Stromal cell of bone marrow (primary cell): ENCODE measurements at regions not wholly inside any gene's neighbourhood (a gene's known extent, or its start where the extent isn't known, plus 50 kb on each side); places are given as distances from the start of the nearest gene placed in this dataset.
"Not testable (repeated sequence)": the region's sequence is repeated elsewhere in the genome, so short reads cannot be mapped to it uniquely, and the experiment has no call there.

Source experiments
- DNase-seq: peaks from one replicate; pipeline ENCODE4 v3.0.0-alpha.2; 2012; ENCODE audit warnings: low read depth

- DNase-seq: no peak
Measured at GRCh38 chr2:66103581-66103980, 331.3 kb upstream of the MEIS1 start.

DNA sequence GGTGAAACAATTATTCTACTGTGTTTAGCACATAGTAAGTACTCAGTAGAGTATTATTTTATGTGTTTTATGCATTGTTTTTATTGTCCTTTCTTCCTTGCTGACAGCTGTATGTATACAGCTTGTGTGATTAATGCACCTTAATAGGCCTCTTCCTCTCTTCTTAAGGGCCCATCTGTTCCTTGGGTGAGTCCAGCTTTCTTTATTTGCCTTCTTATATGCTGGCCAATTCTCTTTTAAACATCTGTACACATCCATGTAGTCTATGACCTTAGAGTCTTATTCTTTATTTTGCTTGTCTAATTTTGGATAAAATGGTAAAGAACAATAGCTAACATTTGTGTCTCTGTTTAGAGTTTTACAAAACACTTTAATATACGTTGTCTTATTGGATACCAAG, 333.7 kb upstream of the MEIS1 start:
- DNase-seq: no peak

- DNase-seq: no peak
Measured at GRCh38 chr2:66095820-66096345, 339.0 kb upstream of the MEIS1 start.

GRCh38 chr2:66094689-66095088, 340.2 kb upstream of the MEIS1 start:
- DNase-seq: not testable (repeated sequence)

GRCh38 chr2:66093371-66093770, 341.6 kb upstream of the MEIS1 start:
- DNase-seq: no peak

GRCh38 chr2:66084948-66085590, 349.9 kb upstream of the MEIS1 start:
- DNase-seq: no peak

DNA sequence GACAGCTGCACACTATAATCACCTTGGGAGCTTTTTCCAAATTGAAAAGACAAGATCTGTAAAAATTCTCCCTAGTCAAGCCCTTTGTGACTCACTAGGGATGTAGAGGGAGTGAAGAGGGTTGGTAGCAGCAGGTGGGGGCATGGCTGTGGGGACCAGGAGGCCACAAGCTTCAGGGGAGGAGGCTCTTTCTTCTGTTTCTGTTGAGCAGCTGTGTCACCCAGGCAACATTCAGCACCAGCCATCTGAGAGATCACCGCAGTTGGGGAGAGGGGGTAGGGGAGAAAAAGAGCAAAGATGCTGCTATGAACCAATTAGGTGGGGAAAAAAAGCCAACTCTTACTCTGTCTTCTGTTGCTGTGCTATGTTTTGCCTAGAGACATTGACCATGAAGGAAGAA, 352.3 kb upstream of the MEIS1 start:
- no peak for DNase-seq

GRCh38 chr2:66080127-66080526, 354.8 kb upstream of the MEIS1 start:
- no peak for DNase-seq

DNA sequence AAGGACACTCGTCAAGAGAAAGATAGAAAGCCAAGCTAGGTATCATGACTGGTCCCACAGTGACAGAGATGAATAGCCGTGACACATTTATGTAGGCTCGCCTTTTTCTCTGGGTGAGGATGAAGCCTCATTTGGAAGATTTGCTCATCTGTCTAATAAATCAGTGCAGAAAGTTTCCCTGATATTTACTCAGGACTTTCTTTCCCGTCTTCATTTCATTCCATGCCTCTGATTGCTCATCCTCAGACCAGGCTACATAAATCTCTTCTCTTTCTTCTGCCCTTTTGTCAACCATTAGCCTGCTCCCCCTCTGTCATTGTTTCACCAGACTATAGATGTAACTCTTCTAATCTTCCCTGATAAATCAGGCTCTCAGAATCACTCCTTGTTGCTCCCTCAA, 361.8 kb upstream of the MEIS1 start:
- DNase-seq: no peak

DNA sequence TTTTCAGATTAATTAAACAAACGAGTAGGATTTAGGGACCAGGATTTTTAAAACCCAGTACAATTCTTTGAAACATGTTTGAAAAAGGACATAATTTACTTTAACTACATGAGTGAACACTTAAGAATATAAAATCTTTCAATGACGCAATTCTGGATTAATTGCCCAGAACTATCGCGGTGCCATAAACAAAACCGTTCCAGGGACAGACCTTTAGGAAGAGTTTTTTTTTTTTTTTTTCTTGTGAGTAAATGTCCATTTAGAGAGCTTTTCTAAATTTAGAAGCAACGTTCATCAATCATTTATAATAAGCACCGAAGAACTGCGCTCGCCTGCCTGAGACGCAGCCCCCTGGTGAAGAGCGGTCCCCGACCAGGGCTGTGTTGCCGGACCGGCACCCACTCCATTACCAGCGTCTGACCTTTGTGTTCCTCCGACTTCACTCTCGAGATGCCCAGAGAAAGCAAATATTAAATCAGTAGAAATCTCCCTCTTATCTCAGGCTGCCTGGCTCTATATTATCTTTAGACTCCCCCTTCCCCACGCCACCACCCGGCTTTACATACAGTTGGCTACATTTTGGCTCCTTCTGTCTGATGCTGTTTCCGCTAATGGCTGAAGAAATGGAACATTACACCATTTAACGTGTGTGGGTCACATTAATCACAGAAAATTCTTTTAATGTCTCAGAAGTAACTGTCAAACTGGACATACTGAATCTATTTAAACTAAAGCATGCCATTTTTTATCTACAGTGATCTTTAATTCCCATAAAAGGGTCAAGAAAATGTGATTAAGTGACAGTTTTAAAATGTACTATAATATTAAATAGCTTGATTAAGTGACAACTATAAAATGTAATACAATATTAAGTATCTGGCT, 364.0 kb upstream of the MEIS1 start:
- no peak for DNase-seq

DNA sequence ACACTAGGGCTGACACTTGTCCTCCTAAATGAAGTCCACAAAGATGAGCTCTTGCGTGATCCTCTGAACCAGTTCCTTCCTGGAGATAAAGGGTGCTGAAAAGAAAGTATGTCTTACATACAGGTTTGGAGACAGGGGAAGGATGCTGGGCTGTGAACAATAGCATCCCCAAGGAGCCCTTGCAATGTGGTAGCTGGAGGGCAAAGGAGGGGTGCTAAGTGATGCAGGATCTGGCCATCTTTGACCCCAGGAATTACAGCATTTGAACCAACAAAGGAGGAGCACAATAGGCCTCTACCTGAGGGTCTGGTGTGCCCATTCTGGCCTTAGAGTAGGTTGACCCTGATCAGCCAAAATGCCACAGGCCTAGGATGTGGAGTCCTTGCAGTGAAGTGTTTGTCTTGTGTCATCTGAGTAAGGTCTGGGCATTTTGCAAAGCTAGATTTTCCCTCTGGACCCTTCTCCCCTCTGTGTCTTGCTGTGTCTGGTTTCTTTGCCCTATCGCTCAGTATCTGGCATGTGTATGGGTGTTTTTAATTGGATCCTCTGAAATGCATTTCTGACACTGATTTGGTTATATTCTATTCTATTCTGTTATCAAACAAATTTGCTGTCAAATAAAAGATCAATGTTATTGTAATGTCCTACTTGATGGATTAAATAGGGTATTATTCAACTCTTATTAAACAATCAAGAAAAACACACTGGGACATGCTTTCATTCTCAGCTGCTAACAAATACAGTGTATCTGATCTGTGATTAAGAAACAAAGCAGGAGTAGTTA, 364.8 kb upstream of the MEIS1 start:
- no peak for DNase-seq

DNA sequence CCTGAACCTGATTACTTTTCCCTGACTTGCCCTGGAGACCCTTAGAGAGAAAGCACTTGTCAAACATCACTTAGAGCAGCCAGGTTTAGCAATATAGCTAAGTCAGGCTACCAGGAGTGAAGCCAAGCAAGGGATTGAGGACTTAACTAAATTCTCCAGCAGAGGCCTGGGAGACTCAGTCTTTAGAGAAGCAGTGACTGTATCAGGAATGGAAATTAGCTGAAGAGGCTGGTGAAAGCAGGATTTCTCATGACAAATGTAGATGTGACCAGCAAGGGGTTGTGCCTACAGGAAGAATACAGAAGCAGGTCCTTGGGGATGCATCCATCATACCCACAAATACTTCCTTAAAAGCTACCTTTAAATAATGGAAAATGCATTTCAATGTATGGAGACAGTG, 368.9 kb upstream of the MEIS1 start:
- no peak for DNase-seq

GRCh38 chr2:66059332-66059731, 375.6 kb upstream of the MEIS1 start:
- DNase-seq: no peak

- no peak for DNase-seq
Measured at GRCh38 chr2:66058675-66059074, 376.2 kb upstream of the MEIS1 start.

GRCh38 chr2:66057844-66058243, 377.1 kb upstream of the MEIS1 start:
- no peak for DNase-seq

DNA sequence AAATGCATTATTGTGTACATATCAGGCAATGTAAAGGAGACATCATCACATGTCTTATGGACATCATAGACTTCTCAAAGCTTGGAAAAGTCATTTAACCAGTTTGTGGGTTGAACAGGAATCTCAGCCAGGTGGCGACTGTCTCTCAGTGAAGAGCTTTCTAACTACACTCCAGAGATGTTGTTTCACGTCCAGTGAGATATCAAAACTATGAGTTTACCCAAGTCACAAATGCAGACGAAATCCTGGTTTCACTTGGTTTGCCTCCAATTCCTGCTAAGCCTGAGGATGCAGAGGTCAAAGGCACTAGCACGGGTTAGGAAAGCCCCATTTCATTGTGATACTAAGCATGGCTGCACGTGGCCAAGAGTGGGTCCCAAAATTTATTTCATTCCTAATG, 384.5 kb upstream of the MEIS1 start:
- no peak for DNase-seq

GRCh38 chr2:66048667-66049066, 386.3 kb upstream of the MEIS1 start:
- DNase-seq: no peak

GRCh38 chr2:66041902-66042657, 392.8 kb upstream of the MEIS1 start:
- no peak for DNase-seq

- no peak for DNase-seq
Measured at GRCh38 chr2:66036948-66037347, 398.0 kb upstream of the MEIS1 start.

- no peak for DNase-seq
Measured at GRCh38 chr2:66034467-66034866, 400.5 kb upstream of the MEIS1 start.

DNA sequence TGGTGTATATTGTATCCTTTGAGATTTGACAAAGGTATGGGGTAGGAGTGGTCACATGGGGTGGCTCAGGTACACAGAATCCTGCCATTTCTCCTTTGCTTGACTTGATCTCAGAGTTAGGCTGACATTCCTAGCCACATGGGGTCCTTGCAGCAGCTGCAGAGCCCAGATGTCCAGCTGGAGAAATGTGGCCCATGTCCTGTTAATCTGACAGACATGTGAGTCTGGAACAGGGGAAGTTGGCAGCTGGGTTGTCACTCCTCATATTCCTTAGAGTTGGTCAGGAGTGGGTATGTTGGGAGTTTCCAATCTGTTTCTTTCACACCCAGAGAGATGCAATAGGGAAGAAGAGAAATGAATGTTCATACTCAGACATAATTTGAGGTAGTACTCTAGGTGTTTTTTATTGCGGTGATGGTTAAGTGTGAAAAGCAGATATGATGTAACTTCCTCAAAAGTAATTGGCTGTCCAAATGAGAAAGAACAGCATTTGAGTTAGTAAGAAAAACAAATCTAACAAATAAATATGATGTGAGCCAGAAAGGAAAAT, 402.6 kb upstream of the MEIS1 start:
- DNase-seq: no peak

DNA sequence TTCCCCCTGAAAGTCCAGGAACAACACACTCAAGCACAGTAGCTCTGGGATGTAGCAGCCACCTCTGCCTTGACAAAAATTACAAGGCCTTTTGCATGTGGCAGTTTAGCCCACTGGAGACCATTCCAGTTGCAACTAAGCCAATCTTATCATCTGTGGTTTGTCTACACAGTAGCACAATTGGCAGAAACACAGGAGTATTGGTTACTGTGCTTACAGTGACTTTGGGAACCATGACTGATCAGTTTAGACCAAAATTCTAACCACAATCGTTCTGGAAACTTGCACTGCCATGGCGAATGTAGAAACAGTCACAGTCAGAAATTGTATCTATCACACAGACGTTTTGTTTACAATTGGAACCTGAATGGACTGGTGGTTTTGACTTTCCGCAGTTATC, 403.7 kb upstream of the MEIS1 start:
- no peak for DNase-seq
